ENCODE measurements at regions not wholly inside any gene's neighbourhood (a gene's known extent, or its start where the extent isn't known, plus 50 kb on each side); places are given as distances from the start of the nearest gene placed in this dataset.

- TF ChIP-seq CTCF (IDR thresholded peaks at IDR 0.05): no peak
- Histone ChIP-seq H3K9me3 (no peaks in the 10 kb centered on the region), H3K4me3 (no peak overlapping the region), H3K4me1 (no peaks in the 10 kb centered on the region), H3K36me3 (no peaks in the 10 kb centered on the region), H3K27ac (no peak overlapping the region), H3K27me3 (no peaks in the 10 kb centered on the region)
- no peak for DNase-seq
- no peak for ATAC-seq
- intact Hi-C loops (cut with DNase I): no loop called here
Observed at GRCh38 chr5:117872798-117873368, 1115.5 kb downstream of the DTWD2 start.

- DNase-seq: no peak
- H3K4me1 ChIP-seq: no peaks in the 10 kb centered on the region
- no peak overlapping the region for H3K4me3 ChIP-seq
- no peak for ATAC-seq
- H3K9me3 ChIP-seq: no peaks in the 10 kb centered on the region
- H3K27me3 ChIP-seq: no peaks in the 10 kb centered on the region
- no peak overlapping the region for H3K27ac ChIP-seq
- H3K36me3 ChIP-seq: no peaks in the 10 kb centered on the region
- intact Hi-C loops (cut with DNase I): no loop called here
- TF ChIP-seq CTCF (IDR thresholded peaks at IDR 0.05): no peak
Observed at GRCh38 chr5:117869596-117869995, 1118.8 kb downstream of the DTWD2 start.

- Histone ChIP-seq H3K36me3 (no peaks in the 10 kb centered on the region), H3K4me3 (no peak overlapping the region), H3K9me3 (no peaks in the 10 kb centered on the region), H3K27ac (no peak overlapping the region), H3K4me1 (no peaks in the 10 kb centered on the region), H3K27me3 (no peaks in the 10 kb centered on the region)
- DNase-seq (no peak), ATAC-seq (peak; percentile 54)
- no peak for TF ChIP-seq CTCF (IDR thresholded peaks at IDR 0.05)
- intact Hi-C loops (cut with DNase I): no loop called here
Observed at GRCh38 chr5:117863586-117864296, 1124.6 kb downstream of the DTWD2 start.

GRCh38 chr5:117860550-117860949, 1127.8 kb downstream of the DTWD2 start:
- Histone ChIP-seq H3K27ac (no peak overlapping the region), H3K36me3 (no peaks in the 10 kb centered on the region), H3K4me1 (no peaks in the 10 kb centered on the region), H3K27me3 (no peaks in the 10 kb centered on the region), H3K9me3 (no peaks in the 10 kb centered on the region), H3K4me3 (no peak overlapping the region)
- intact Hi-C loops (cut with DNase I): no loop called here
- DNase-seq (no peak), ATAC-seq (no peak)
- no peak for TF ChIP-seq CTCF (IDR thresholded peaks at IDR 0.05)

- no peak for DNase-seq
- no peak overlapping the region for H3K4me3 ChIP-seq
- no peak for TF ChIP-seq CTCF (IDR thresholded peaks at IDR 0.05)
- H3K27me3 ChIP-seq: no peaks in the 10 kb centered on the region
- no peak for ATAC-seq
- no peaks in the 10 kb centered on the region for H3K4me1 ChIP-seq
- intact Hi-C loops (cut with DNase I): no loop called here
- H3K36me3 ChIP-seq: no peaks in the 10 kb centered on the region
- H3K9me3 ChIP-seq: no peaks in the 10 kb centered on the region
- no peak overlapping the region for H3K27ac ChIP-seq
Observed at GRCh38 chr5:117859176-117859575, 1129.2 kb downstream of the DTWD2 start.
